Hematopoietic multipotent progenitor cell treated with erythropoietin and hydrocortisone succinate and interleukin-3 and kit ligand, for 6 days (in vitro differentiated cells): ENCODE measurements at regions not wholly inside any gene's neighbourhood (a gene's known extent, or its start where the extent isn't known, plus 50 kb on each side); places are given as distances from the start of the nearest gene placed in this dataset.
"Not testable (repeated sequence)": the region's sequence is repeated elsewhere in the genome, so short reads cannot be mapped to it uniquely, and the experiment has no call there.

Experiments used
- DNase-seq: peaks from one replicate; pipeline ENCODE4 v3.0.0-alpha.2; 2015

GRCh38 chr15:87672309-87673288 lies 583.9 kb downstream of the NTRK3 start:
- no peak for DNase-seq

- DNase-seq: peak; percentile 28
Observed at GRCh38 chr15:87671289-87671688, 585.2 kb downstream of the NTRK3 start.

- DNase-seq: no peak
Observed at GRCh38 chr15:87669846-87670245, 586.7 kb downstream of the NTRK3 start.

- DNase-seq: not testable (repeated sequence)
Observed at GRCh38 chr15:87668768-87669564, 587.6 kb downstream of the NTRK3 start.

- DNase-seq: no peak
Observed at GRCh38 chr15:87667643-87668042, 588.9 kb downstream of the NTRK3 start.

- DNase-seq: no peak
Observed at GRCh38 chr15:87662575-87662974, 594.0 kb downstream of the NTRK3 start.

GRCh38 chr15:87661454-87662355 lies 594.8 kb downstream of the NTRK3 start:
- no peak for DNase-seq

GRCh38 chr15:87660251-87661129 lies 596.0 kb downstream of the NTRK3 start:
- DNase-seq: no peak

GRCh38 chr15:87656372-87656771 lies 600.2 kb downstream of the NTRK3 start:
- DNase-seq: no peak

- no peak for DNase-seq
Observed at GRCh38 chr15:87653646-87654045, 602.9 kb downstream of the NTRK3 start.

- no peak for DNase-seq
Observed at GRCh38 chr15:87649175-87649574, 607.4 kb downstream of the NTRK3 start.

- no peak for DNase-seq
Observed at GRCh38 chr15:87648278-87648677, 608.3 kb downstream of the NTRK3 start.

GRCh38 chr15:87645723-87646122 lies 610.8 kb downstream of the NTRK3 start:
- DNase-seq: peak; percentile 27

- not testable (repeated sequence) for DNase-seq
Observed at GRCh38 chr15:87642997-87643396, 613.5 kb downstream of the NTRK3 start.

- DNase-seq: no peak
Observed at GRCh38 chr15:87639305-87640011, 617.1 kb downstream of the NTRK3 start.

- no peak for DNase-seq
Observed at GRCh38 chr15:87638554-87639083, 617.9 kb downstream of the NTRK3 start.

- DNase-seq: no peak
Observed at GRCh38 chr15:87634361-87634760, 622.2 kb downstream of the NTRK3 start.

- peak; percentile 17 for DNase-seq
Observed at GRCh38 chr15:87633525-87633924, 623.0 kb downstream of the NTRK3 start.

- DNase-seq: no peak
Observed at GRCh38 chr15:87632364-87632763, 624.2 kb downstream of the NTRK3 start.

GRCh38 chr15:87631775-87632174 lies 624.8 kb downstream of the NTRK3 start:
- no peak for DNase-seq

GRCh38 chr15:87631093-87631492 lies 625.4 kb downstream of the NTRK3 start:
- DNase-seq: no peak
